SK-N-SH (cell line): ENCODE measurements at regions not wholly inside any gene's neighbourhood (a gene's known extent, or its start where the extent isn't known, plus 50 kb on each side); places are given as distances from the start of the nearest gene placed in this dataset.

Experiments
- CTCF ChIA-PET: fragments of 300-600, 350-600 bp; formaldehyde crosslinking; extraction: SDS; loops from one replicate; lab custom pipeline; 2021; lab: Yijun Ruan, JAX
- POLR2A ChIA-PET: fragments of 350-600 bp; sonication (Branson Sonifier 250); formaldehyde crosslinking; extraction: SDS; loops from one replicate; lab custom pipeline; 2020; ENCODE audit warnings: antibody characterized with exemption, inconsistent platforms; lab: Yijun Ruan, JAX
- DNase-seq: peaks from one replicate; pipeline ENCODE4 v3.0.0; 2012
- H2AFZ ChIP-seq: fragments of 200-600 bp; sonication (generic); 2 replicates; pipeline ENCODE4 v1.8.1; 2016; ENCODE audit warnings: antibody characterized with exemption, mild to moderate bottlenecking, low read depth
- H3F3A ChIP-seq: fragments of 200-600 bp; sonication (generic); replicated peaks from 2 replicates; pipeline ENCODE3; 2016; ENCODE audit warnings: antibody characterized with exemption, mild to moderate bottlenecking; ENCODE audit not compliant: insufficient read depth
- H3K27ac ChIP-seq, 2 experiments: fragments of 200-500 bp in 1 of 2; fragments of 200-600 bp in 1 of 2; sonication (Bioruptor generic) in 1 of 2; sonication (generic), shearing (Covaris generic) in 1 of 2; 2 replicates each; pipeline versions ENCODE4 v1.5.1 to v1.6.1; 2014 to 2016; ENCODE audit warnings: low read depth in 2 of 2, inconsistent platforms in 1 of 2, low read length in 1 of 2, mild to moderate bottlenecking in 1 of 2, mixed read lengths in 1 of 2
- H3K27me3 ChIP-seq: fragments of 200-600 bp; sonication (generic), shearing (Covaris generic); 2 replicates; pipeline ENCODE4 v1.6.1; 2016; ENCODE audit warnings: mixed run types; ENCODE audit not compliant: insufficient read depth
- H3K36me3 ChIP-seq, 2 experiments: fragments of 200-500 bp in 1 of 2; fragments of 200-600 bp in 1 of 2; sonication (Bioruptor generic) in 1 of 2; sonication (generic) in 1 of 2; replicated peaks in 1 of 2; 2 replicates each; pipeline versions ENCODE3 to v1.5.1; 2014 to 2016; ENCODE audit warnings: low read length in 1 of 2, mild to moderate bottlenecking in 1 of 2; ENCODE audit not compliant: insufficient read depth in 2 of 2, control insufficient read depth in 1 of 2
- H3K4me1 ChIP-seq, 2 experiments: fragments of 200-500 bp in 1 of 2; fragments of 200-600 bp in 1 of 2; sonication (Bioruptor generic) in 1 of 2; sonication (generic), shearing (Covaris generic) in 1 of 2; 2 replicates each; pipeline versions ENCODE4 v1.5.1 to v1.6.1; 2014 to 2016; ENCODE audit warnings: low read depth in 1 of 2, low read length in 1 of 2, mixed run types in 1 of 2; ENCODE audit not compliant: insufficient read depth in 2 of 2, control insufficient read depth in 1 of 2
- H3K4me2 ChIP-seq: fragments of 200-600 bp; sonication (generic), shearing (Covaris generic); 2 replicates; pipeline ENCODE4 v1.6.1; 2017; ENCODE audit warnings: mixed run types
- H3K4me3 ChIP-seq, 2 experiments: fragments of 200-500 bp in 1 of 2; fragments of 200-600 bp in 1 of 2; sonication (Bioruptor generic) in 1 of 2; sonication (generic), shearing (Covaris generic) in 1 of 2; 2 replicates each; pipeline versions ENCODE4 v1.5.1 to v1.8.1; 2014 to 2016; ENCODE audit warnings: low read depth in 2 of 2, inconsistent platforms in 1 of 2, low read length in 1 of 2, mild to moderate bottlenecking in 1 of 2, mixed read lengths in 1 of 2, moderate library complexity in 1 of 2
- H3K79me2 ChIP-seq: fragments of 200-600 bp; sonication (generic); 2 replicates; pipeline ENCODE4 v1.8.1; 2017; ENCODE audit warnings: mild to moderate bottlenecking; ENCODE audit not compliant: insufficient read depth
- H3K9ac ChIP-seq: fragments of 200-600 bp; sonication (generic); 2 replicates; pipeline ENCODE4 v1.6.1; 2017; ENCODE audit warnings: mixed run types
- H3K9me2 ChIP-seq: fragments of 200-600 bp; sonication (generic); 2 replicates; pipeline ENCODE4 v1.6.1; 2017; ENCODE audit warnings: mixed run types
- H3K9me3 ChIP-seq: fragments of 200-600 bp; sonication (generic); 2 replicates; pipeline ENCODE4 v1.6.1; 2017; ENCODE audit warnings: mixed run types, mild to moderate bottlenecking, moderate library complexity
- H4K20me1 ChIP-seq: fragments of 200-600 bp; sonication (generic); 2 replicates; pipeline ENCODE4 v1.6.1; 2017; ENCODE audit warnings: mild to moderate bottlenecking, mixed run types; ENCODE audit not compliant: insufficient read depth
- EP300 ChIP-seq, 2 experiments: IDR thresholded peaks; 2 replicates each; pipeline versions ENCODE4 v1.4.0 to v1.6.1; 2012; ENCODE audit warnings: borderline replicate concordance in 1 of 2, low read depth in 1 of 2, low read length in 1 of 2
- GATA2 ChIP-seq: sonication (generic); formaldehyde crosslinking; IDR thresholded peaks from 2 replicates; pipeline ENCODE4 v1.5.0; 2020; ENCODE audit warnings: mild to moderate bottlenecking, missing genetic modification reagents
- MEF2A ChIP-seq: IDR thresholded peaks from 2 replicates; pipeline ENCODE4 v1.4.0; 2012; ENCODE audit warnings: low read depth, borderline replicate concordance
- NFIC ChIP-seq: IDR thresholded peaks from 2 replicates; pipeline ENCODE4 v1.4.0; 2012; ENCODE audit warnings: borderline replicate concordance
- RFX5 ChIP-seq: IDR thresholded peaks from 2 replicates; pipeline ENCODE4 v1.6.1; 2012; ENCODE audit warnings: mild to moderate bottlenecking, improper control_type of control experiment, low read length
- RXRA ChIP-seq: IDR thresholded peaks from 2 replicates; pipeline ENCODE4 v1.4.0; 2012; ENCODE audit warnings: low read depth, mild to moderate bottlenecking, borderline replicate concordance
- SMC3 ChIP-seq: IDR thresholded peaks from 2 replicates; pipeline ENCODE4 v1.6.1; 2012; ENCODE audit warnings: low read depth, low read length, improper control_type of control experiment
- TAF1 ChIP-seq: IDR thresholded peaks from 2 replicates; pipeline ENCODE4 v1.6.1; 2012; ENCODE audit warnings: low read depth, mild to moderate bottlenecking, low read length, moderate library complexity, borderline replicate concordance
- USF2 ChIP-seq: fragments of 150-350 bp; IDR thresholded peaks from 2 replicates; pipeline ENCODE4 v1.6.1; 2017; ENCODE audit warnings: antibody characterized with exemption, low read length, low read depth, borderline replicate concordance
- WGBS: methylation state at CpG from one replicate; pipeline ENCODE4 v1.1.6; 2017; ENCODE audit warnings: low lambda C conversion rate; 5-methylcytosine and 5-hydroxymethylcytosine counted together
- TF ChIP-seq, protein P1 (sequence below): IDR thresholded peaks from 2 replicates; pipeline ENCODE4; 2012
- TF ChIP-seq, protein P2 (sequence below): IDR thresholded peaks from 2 replicates; pipeline ENCODE4 v1.6.1; 2012; ENCODE audit warnings: mild to moderate bottlenecking, low read depth, low read length, moderate library complexity
- TF ChIP-seq, protein P3 (sequence below): IDR thresholded peaks from 2 replicates; pipeline ENCODE4 v1.4.0; 2012; ENCODE audit warnings: low read depth, borderline replicate concordance

DNA sequence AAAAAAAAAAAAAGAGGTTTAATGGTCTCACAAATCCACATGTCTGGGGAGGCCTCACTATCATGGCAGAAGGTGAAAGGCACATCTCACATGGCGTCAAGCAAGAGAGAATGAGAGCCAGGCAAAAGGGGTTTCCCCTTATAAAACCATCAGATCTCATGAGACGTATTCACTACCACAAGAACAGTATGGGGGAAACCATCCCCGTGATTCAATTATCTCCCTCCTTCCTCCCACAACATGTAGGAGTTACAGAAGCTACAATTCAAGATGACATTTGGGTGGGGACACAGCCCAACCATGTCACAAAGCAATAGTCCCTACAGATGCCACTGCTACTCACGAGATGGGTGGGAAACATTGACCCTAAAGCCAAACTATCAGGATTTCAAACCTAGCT lies 392.7 kb upstream of the ID2 start:
- ChIA-PET CTCF (interaction anchor here (2.2 kb wide), 1 partner anchor 12 kb away, joined by 6 read pairs; no protein-coding TSS in a partner anchor), POLR2A (no interaction called here)
- no peak overlapping the region for H3K4me2 ChIP-seq
- H3K79me2 ChIP-seq, result no peaks in the 10 kb centered on the region
- no peaks in the 10 kb centered on the region for H3K9me2 ChIP-seq
- H3K4me1 ChIP-seq, result peaks cover 0 to under 1% of the 10 kb centered on the region in 2 experiments; a peak in 1 of 4 replicates
- no peak overlapping the region for H3K27ac ChIP-seq
- 57% methylated on average over 4 of the region's 4 CpGs for WGBS
- H3K27me3 ChIP-seq, result no peaks in the 10 kb centered on the region
- H3K4me3 ChIP-seq, result no peak overlapping the region
- H3F3A ChIP-seq, result no peaks in the 10 kb centered on the region
- H4K20me1 ChIP-seq, result no peaks in the 10 kb centered on the region
- TF ChIP-seq, protein P1, sequence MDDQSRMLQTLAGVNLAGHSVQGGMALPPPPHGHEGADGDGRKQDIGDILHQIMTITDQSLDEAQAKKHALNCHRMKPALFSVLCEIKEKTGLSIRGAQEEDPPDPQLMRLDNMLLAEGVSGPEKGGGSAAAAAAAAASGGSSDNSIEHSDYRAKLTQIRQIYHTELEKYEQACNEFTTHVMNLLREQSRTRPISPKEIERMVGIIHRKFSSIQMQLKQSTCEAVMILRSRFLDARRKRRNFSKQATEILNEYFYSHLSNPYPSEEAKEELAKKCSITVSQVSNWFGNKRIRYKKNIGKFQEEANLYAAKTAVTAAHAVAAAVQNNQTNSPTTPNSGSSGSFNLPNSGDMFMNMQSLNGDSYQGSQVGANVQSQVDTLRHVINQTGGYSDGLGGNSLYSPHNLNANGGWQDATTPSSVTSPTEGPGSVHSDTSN, result no peak
- TF ChIP-seq RFX5, result no peak
- TF ChIP-seq NFIC, result no peak
- TF ChIP-seq RXRA, result no peak
- no peak for TF ChIP-seq TAF1
- no peak for TF ChIP-seq MEF2A
- TF ChIP-seq, protein P2, sequence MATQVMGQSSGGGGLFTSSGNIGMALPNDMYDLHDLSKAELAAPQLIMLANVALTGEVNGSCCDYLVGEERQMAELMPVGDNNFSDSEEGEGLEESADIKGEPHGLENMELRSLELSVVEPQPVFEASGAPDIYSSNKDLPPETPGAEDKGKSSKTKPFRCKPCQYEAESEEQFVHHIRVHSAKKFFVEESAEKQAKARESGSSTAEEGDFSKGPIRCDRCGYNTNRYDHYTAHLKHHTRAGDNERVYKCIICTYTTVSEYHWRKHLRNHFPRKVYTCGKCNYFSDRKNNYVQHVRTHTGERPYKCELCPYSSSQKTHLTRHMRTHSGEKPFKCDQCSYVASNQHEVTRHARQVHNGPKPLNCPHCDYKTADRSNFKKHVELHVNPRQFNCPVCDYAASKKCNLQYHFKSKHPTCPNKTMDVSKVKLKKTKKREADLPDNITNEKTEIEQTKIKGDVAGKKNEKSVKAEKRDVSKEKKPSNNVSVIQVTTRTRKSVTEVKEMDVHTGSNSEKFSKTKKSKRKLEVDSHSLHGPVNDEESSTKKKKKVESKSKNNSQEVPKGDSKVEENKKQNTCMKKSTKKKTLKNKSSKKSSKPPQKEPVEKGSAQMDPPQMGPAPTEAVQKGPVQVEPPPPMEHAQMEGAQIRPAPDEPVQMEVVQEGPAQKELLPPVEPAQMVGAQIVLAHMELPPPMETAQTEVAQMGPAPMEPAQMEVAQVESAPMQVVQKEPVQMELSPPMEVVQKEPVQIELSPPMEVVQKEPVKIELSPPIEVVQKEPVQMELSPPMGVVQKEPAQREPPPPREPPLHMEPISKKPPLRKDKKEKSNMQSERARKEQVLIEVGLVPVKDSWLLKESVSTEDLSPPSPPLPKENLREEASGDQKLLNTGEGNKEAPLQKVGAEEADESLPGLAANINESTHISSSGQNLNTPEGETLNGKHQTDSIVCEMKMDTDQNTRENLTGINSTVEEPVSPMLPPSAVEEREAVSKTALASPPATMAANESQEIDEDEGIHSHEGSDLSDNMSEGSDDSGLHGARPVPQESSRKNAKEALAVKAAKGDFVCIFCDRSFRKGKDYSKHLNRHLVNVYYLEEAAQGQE, result no peak
- TF ChIP-seq EP300 (IDR thresholded peaks at IDR 0.05; ENCODE audit: borderline replicate concordance in 1 of 2, low read depth in 1 of 2, low read length in 1 of 2), result no peak
- TF ChIP-seq SMC3, result no peak
- TF ChIP-seq USF2, result no peak
- TF ChIP-seq GATA2, result no peak
- TF ChIP-seq, protein P3, sequence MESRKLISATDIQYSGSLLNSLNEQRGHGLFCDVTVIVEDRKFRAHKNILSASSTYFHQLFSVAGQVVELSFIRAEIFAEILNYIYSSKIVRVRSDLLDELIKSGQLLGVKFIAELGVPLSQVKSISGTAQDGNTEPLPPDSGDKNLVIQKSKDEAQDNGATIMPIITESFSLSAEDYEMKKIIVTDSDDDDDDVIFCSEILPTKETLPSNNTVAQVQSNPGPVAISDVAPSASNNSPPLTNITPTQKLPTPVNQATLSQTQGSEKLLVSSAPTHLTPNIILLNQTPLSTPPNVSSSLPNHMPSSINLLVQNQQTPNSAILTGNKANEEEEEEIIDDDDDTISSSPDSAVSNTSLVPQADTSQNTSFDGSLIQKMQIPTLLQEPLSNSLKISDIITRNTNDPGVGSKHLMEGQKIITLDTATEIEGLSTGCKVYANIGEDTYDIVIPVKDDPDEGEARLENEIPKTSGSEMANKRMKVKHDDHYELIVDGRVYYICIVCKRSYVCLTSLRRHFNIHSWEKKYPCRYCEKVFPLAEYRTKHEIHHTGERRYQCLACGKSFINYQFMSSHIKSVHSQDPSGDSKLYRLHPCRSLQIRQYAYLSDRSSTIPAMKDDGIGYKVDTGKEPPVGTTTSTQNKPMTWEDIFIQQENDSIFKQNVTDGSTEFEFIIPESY, result no peak
- no peaks in the 10 kb centered on the region for H3K9me3 ChIP-seq
- H3K9ac ChIP-seq, result no peak overlapping the region
- H2AFZ ChIP-seq, result no peak overlapping the region
- no peak for DNase-seq
- no peaks in the 10 kb centered on the region for H3K36me3 ChIP-seq
